BJ (cell line): ENCODE measurements at regions not wholly inside any gene's neighbourhood (a gene's known extent, or its start where the extent isn't known, plus 50 kb on each side); places are given as distances from the start of the nearest gene placed in this dataset.

Source experiments
- CTCF ChIA-PET: fragments of 350-600 bp; formaldehyde crosslinking; extraction: SDS; loops from one replicate; lab custom pipeline; 2021; ENCODE audit warnings: antibody characterized with exemption, inconsistent platforms; lab: Yijun Ruan, JAX
- POLR2A ChIA-PET: fragments of 300-600 bp; sonication (Branson Sonifier 250); formaldehyde crosslinking; extraction: SDS; loops from one replicate; lab custom pipeline; 2021; ENCODE audit warnings: antibody characterized with exemption; lab: Charles Lee
- DNase-seq: peaks from one replicate; pipeline ENCODE4 v3.0.0-alpha.2; 2011; ENCODE audit warnings: low read depth
- H3K27me3 ChIP-seq: 2 replicates; pipeline ENCODE4 v1.6.0; 2011; ENCODE audit warnings: low read length; ENCODE audit not compliant: control insufficient read depth, insufficient read depth
- H3K36me3 ChIP-seq: 2 replicates; pipeline ENCODE4 v1.5.1; 2011; ENCODE audit warnings: low read length; ENCODE audit not compliant: control insufficient read depth, insufficient read depth
- H3K4me3 ChIP-seq: 2 replicates; pipeline ENCODE4 v1.5.1; 2011; ENCODE audit warnings: low read depth, mild to moderate bottlenecking, control low read depth, low read length
- CTCF ChIP-seq: IDR thresholded peaks from 2 replicates; pipeline ENCODE4 v1.5.1; 2011; ENCODE audit warnings: low read depth, mild to moderate bottlenecking, control low read depth, inconsistent platforms, low read length, moderate library complexity; ENCODE audit not compliant: insufficient read depth

GRCh38 chr6:9405825-9406224, 970.5 kb upstream of the SLC35B3 start:
- no peak for DNase-seq
- no peak for TF ChIP-seq CTCF
- Histone ChIP-seq H3K27me3 (no peaks in the 10 kb centered on the region), H3K36me3 (no peaks in the 10 kb centered on the region), H3K4me3 (no peak overlapping the region)
- ChIA-PET CTCF (no interaction called here), POLR2A (no interaction called here)

GRCh38 chr6:9405369-9405768, 970.0 kb upstream of the SLC35B3 start:
- no peak for TF ChIP-seq CTCF
- CTCF ChIA-PET: interaction anchor here (0.9 kb wide), 2 partner anchors 13 to 18 kb away, joined by 4 read pairs; no protein-coding TSS in a partner anchor
- Histone ChIP-seq H3K4me3 (no peak overlapping the region), H3K27me3 (no peaks in the 10 kb centered on the region), H3K36me3 (no peaks in the 10 kb centered on the region)
- POLR2A ChIA-PET: no interaction called here
- peak; percentile 37 for DNase-seq

GRCh38 chr6:9404351-9405146, 969.2 kb upstream of the SLC35B3 start:
- POLR2A ChIA-PET: interaction anchor here (0.6 to 0.7 kb wide), 4 partner anchors 16 to 1005 kb away, joined by 3 to 6 read pairs (median 4); no protein-coding TSS in a partner anchor

GRCh38 chr6:9403736-9404135, 968.4 kb upstream of the SLC35B3 start:
- CTCF ChIA-PET: interaction anchor here (0.6 to 1.8 kb wide), 4 partner anchors 9 to 1423 kb away, joined by 3 to 6 read pairs (median 4); no protein-coding TSS in a partner anchor

More at GRCh38 chr6:9404351-9405146, 969.2 kb upstream of the SLC35B3 start:
- DNase-seq: no peak
- no peak overlapping the region for H3K4me3 ChIP-seq
- H3K27me3 ChIP-seq: no peaks in the 10 kb centered on the region
- CTCF ChIA-PET: interaction anchor here (0.6 to 1.8 kb wide), 6 partner anchors 8 to 151 kb away, joined by 3 to 6 read pairs (median 4); no protein-coding TSS in a partner anchor
- TF ChIP-seq CTCF: no peak
- no peaks in the 10 kb centered on the region for H3K36me3 ChIP-seq

More at GRCh38 chr6:9403736-9404135, 968.4 kb upstream of the SLC35B3 start:
- Histone ChIP-seq H3K36me3 (no peaks in the 10 kb centered on the region), H3K4me3 (no peak overlapping the region), H3K27me3 (no peaks in the 10 kb centered on the region)
- no peak for TF ChIP-seq CTCF
- POLR2A ChIA-PET: no interaction called here
- DNase-seq: no peak
